GM12874 (cell line): ENCODE measurements at regions not wholly inside any gene's neighbourhood (a gene's known extent, or its start where the extent isn't known, plus 50 kb on each side); places are given as distances from the start of the nearest gene placed in this dataset.

Source experiments
- CTCF ChIP-seq: IDR thresholded peaks from 2 replicates; pipeline ENCODE4 v1.5.1; 2011; ENCODE audit warnings: low read depth, mild to moderate bottlenecking, control low read depth, low read length, moderate library complexity; ENCODE audit not compliant: insufficient read depth

- TF ChIP-seq CTCF, result no peak
Observed at GRCh38 chr2:156697906-156698305, 261.7 kb downstream of the GPD2 start.

GRCh38 chr2:156700681-156701080 lies 264.5 kb downstream of the GPD2 start:
- TF ChIP-seq CTCF, result no peak

DNA sequence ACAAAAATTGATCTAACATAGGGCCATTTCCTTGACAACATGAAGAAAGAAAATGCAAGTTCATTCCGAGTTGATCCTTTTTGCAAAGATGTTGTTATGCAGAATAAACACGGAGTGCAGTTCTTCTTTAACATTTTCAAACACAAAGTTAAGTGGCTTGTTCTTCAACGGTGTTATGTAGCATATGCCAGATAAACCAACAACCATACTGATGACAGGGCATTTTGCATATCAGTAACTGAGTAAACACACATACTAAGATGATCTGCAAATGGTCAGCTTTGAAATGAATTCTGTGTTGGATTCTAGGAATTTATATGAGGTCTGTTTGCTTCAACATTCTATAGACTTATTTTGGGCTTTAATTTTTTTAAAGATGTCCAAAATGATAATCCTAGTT lies 266.4 kb downstream of the GPD2 start:
- no peak for TF ChIP-seq CTCF

DNA sequence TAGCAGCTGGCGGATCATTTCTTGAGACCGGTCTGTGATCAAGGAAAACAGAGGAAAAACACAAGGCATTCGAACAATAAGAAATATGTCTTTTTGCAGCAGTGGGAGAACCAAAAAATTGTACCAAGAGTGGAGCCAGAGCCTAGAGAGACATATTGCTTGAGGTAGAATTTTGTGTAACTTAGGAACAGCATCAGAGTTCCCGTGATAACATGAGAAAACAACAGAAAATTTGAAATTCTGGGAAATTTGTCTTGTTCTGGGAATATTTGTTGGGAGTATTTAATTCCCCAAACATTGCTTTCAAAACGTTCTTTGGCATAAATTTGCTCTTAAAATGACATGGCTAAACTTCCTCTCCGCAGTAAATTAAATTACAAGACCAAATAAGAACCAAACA lies 267.5 kb downstream of the GPD2 start:
- no peak for TF ChIP-seq CTCF

DNA sequence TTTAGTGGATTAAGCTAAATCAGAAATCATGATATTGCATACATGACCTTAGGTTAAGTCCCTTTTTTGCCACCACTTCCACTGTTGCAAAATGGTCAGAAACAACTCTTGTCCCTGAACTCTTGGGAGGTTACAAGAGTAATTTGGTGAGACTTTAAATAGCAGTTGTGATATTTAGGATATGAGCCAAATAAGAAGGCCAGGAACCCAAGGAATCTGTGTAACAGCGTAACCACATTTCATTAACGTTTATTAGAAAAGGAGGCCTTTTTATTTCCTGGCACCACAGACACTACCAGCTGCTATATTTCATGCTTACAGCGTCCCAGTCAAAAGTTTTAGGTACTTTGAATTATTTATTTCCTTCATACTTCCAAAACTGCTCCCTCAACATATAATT lies 268.0 kb downstream of the GPD2 start:
- no peak for TF ChIP-seq CTCF

DNA sequence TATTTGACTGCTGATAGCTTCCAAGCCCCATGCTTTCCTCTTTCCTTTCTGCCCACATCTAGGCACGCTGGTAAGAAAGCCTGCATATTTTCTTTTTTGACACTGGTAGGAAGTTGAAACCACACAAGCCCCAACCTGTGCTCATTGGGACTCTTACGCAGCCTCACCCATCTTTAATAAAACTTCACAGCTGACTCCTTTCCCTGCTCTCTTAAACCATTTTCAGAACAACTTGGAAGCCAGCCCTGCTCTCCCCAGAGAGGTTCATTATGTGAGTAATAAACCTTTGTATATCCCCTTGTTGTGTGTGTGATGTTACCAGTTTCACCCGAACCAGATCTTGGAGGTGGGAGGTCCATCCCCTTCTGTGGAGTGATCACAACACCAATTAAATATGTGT lies 268.4 kb downstream of the GPD2 start:
- TF ChIP-seq CTCF, result no peak

GRCh38 chr2:156706576-156706975 lies 270.4 kb downstream of the GPD2 start:
- TF ChIP-seq CTCF, result no peak

- TF ChIP-seq CTCF, result no peak
Observed at GRCh38 chr2:156708051-156708450, 271.9 kb downstream of the GPD2 start.
